ENCODE measurements at regions not wholly inside any gene's neighbourhood (a gene's known extent, or its start where the extent isn't known, plus 50 kb on each side); places are given as distances from the start of the nearest gene placed in this dataset. TPM values are rescaled to one million over a fixed set of nuclear protein-coding genes. Genes with fewer than 3 reads are reported as not detected.

- no peak overlapping the region for H3K4me3 ChIP-seq
- H3K9me3 ChIP-seq: no peaks in the 10 kb centered on the region
- intact Hi-C loops (cut with DNase I): no loop called here
- TF ChIP-seq POLR2A (IDR thresholded peaks at IDR 0.05): no peak
- no peak for TF ChIP-seq POLR2AphosphoS5 (IDR thresholded peaks at IDR 0.05; ENCODE audit: insufficient read depth in 1 of 2, low read depth in 1 of 2)
- TF ChIP-seq CTCF (IDR thresholded peaks at IDR 0.05): no peak
- no peaks in the 10 kb centered on the region for H3K36me3 ChIP-seq
- H3K27ac ChIP-seq: no peak overlapping the region
- no peak for DNase-seq (ENCODE audit: extremely low spot score in 2 of 2)
- H3K4me1 ChIP-seq: no peaks in the 10 kb centered on the region
- no peaks in the 10 kb centered on the region for H3K27me3 ChIP-seq
These were observed 193.9 kb downstream of the PLOD2 start for GRCh38 chr3:145967043-145967442.

GRCh38 chr3:145971186-145971585, 189.8 kb downstream of the PLOD2 start:
- no peak for DNase-seq (ENCODE audit: extremely low spot score in 2 of 2)
- no peak overlapping the region for H3K27ac ChIP-seq
- no peaks in the 10 kb centered on the region for H3K9me3 ChIP-seq
- H3K36me3 ChIP-seq: no peaks in the 10 kb centered on the region
- no peaks in the 10 kb centered on the region for H3K4me1 ChIP-seq
- no peak overlapping the region for H3K4me3 ChIP-seq
- TF ChIP-seq POLR2A (IDR thresholded peaks at IDR 0.05): no peak
- TF ChIP-seq POLR2AphosphoS5 (IDR thresholded peaks at IDR 0.05; ENCODE audit: insufficient read depth in 1 of 2, low read depth in 1 of 2): no peak
- TF ChIP-seq CTCF (IDR thresholded peaks at IDR 0.05): no peak
- intact Hi-C loops (cut with DNase I): no loop called here
- H3K27me3 ChIP-seq: no peaks in the 10 kb centered on the region

- no peak for TF ChIP-seq CTCF (IDR thresholded peaks at IDR 0.05)
- no peak for TF ChIP-seq POLR2A (IDR thresholded peaks at IDR 0.05)
- TF ChIP-seq POLR2AphosphoS5 (IDR thresholded peaks at IDR 0.05; ENCODE audit: insufficient read depth in 1 of 2, low read depth in 1 of 2): no peak
- intact Hi-C loops (cut with DNase I): no loop called here
These were observed 188.1 kb downstream of the PLOD2 start for GRCh38 chr3:145972851-145973250.

GRCh38 chr3:145981056-145981455, 179.9 kb downstream of the PLOD2 start:
- H3K4me3 ChIP-seq: no peak overlapping the region
- H3K36me3 ChIP-seq: no peaks in the 10 kb centered on the region
- no peak for DNase-seq (ENCODE audit: extremely low spot score in 2 of 2)
- H3K27ac ChIP-seq: no peak overlapping the region
- H3K27me3 ChIP-seq: no peaks in the 10 kb centered on the region
- TF ChIP-seq POLR2AphosphoS5 (IDR thresholded peaks at IDR 0.05; ENCODE audit: insufficient read depth in 1 of 2, low read depth in 1 of 2): no peak
- TF ChIP-seq CTCF (IDR thresholded peaks at IDR 0.05): no peak
- no peak for TF ChIP-seq POLR2A (IDR thresholded peaks at IDR 0.05)
- H3K9me3 ChIP-seq: no peaks in the 10 kb centered on the region
- no peaks in the 10 kb centered on the region for H3K4me1 ChIP-seq
- intact Hi-C loops (cut with DNase I): no loop called here

More at GRCh38 chr3:145972851-145973250, 188.1 kb downstream of the PLOD2 start:
- Histone ChIP-seq H3K4me1 (no peaks in the 10 kb centered on the region), H3K27me3 (no peaks in the 10 kb centered on the region), H3K9me3 (no peaks in the 10 kb centered on the region), H3K36me3 (no peaks in the 10 kb centered on the region), H3K4me3 (no peak overlapping the region), H3K27ac (no peak overlapping the region)
- no peak for DNase-seq (ENCODE audit: extremely low spot score in 2 of 2)

- Histone ChIP-seq H3K27ac (no peak overlapping the region), H3K27me3 (no peaks in the 10 kb centered on the region), H3K4me1 (no peaks in the 10 kb centered on the region), H3K4me3 (no peak overlapping the region), H3K36me3 (no peaks in the 10 kb centered on the region), H3K9me3 (no peaks in the 10 kb centered on the region)
- intact Hi-C loops (cut with DNase I): no loop called here
- TF ChIP-seq POLR2AphosphoS5 (IDR thresholded peaks at IDR 0.05; ENCODE audit: insufficient read depth in 1 of 2, low read depth in 1 of 2) (no peak), POLR2A (IDR thresholded peaks at IDR 0.05) (no peak), CTCF (IDR thresholded peaks at IDR 0.05) (no peak)
- no peak for DNase-seq (ENCODE audit: extremely low spot score in 2 of 2)
These were observed 177.9 kb downstream of the PLOD2 start for GRCh38 chr3:145983101-145983500.

Small RNA genes in the stretch of these regions (small RNA-seq; reads per million reads assigned to genes)
- gene RNA5SP144: not detected
